Stomach (tissue), 4 donors: ENCODE measurements at regions not wholly inside any gene's neighbourhood (a gene's known extent, or its start where the extent isn't known, plus 50 kb on each side); places are given as distances from the start of the nearest gene placed in this dataset.

Experiments used
- CTCF ChIP-seq, 7 experiments: fragments of 450-650 bp in 4 of 7; fragments of 200-600 bp in 3 of 7; sonication (generic) in 3 of 7; IDR thresholded peaks; one replicate each; pipeline ENCODE4 v1.5.1; 2016 to 2019; ENCODE audit warnings: antibody characterized with exemption in 7 of 7, control low read depth in 2 of 7, mild to moderate bottlenecking in 1 of 7
- EP300 ChIP-seq: sonication (generic); formaldehyde crosslinking; IDR thresholded peaks from one replicate; pipeline ENCODE4 v1.6.1; 2017; ENCODE audit warnings: antibody characterized with exemption

- TF ChIP-seq EP300 = no peak
- TF ChIP-seq CTCF (IDR thresholded peaks at IDR 0.05) = no peak
These were observed 125.2 kb upstream of the PROK2 start for GRCh38 chr3:71910108-71910507.
